Nephron progenitor cell (in vitro differentiated cells): ENCODE measurements at regions not wholly inside any gene's neighbourhood (a gene's known extent, or its start where the extent isn't known, plus 50 kb on each side); places are given as distances from the start of the nearest gene placed in this dataset.
"Not testable (repeated sequence)": the region's sequence is repeated elsewhere in the genome, so short reads cannot be mapped to it uniquely, and the experiment has no call there.

Experiments
- DNase-seq: peaks from one replicate; pipeline ENCODE4 v3.0.0; 2021
- H3K27ac Mint-ChIP-seq: 2 replicates; pipeline ENCODE4 v1.8.0; 2021; ENCODE audit warnings: mild to moderate bottlenecking, moderate library complexity, mixed read lengths
- H3K27me3 Mint-ChIP-seq: 2 replicates; pipeline ENCODE4 v1.8.0; 2021; ENCODE audit warnings: mild to moderate bottlenecking, low read depth, mixed read lengths; ENCODE audit not compliant: poor library complexity
- H3K36me3 Mint-ChIP-seq: 2 replicates; pipeline ENCODE4 v1.8.0; 2021; ENCODE audit warnings: low read depth, mixed read lengths
- H3K4me1 Mint-ChIP-seq: 2 replicates; pipeline ENCODE4 v1.8.0; 2021; ENCODE audit warnings: mixed read lengths
- H3K4me3 Mint-ChIP-seq: 2 replicates; pipeline ENCODE4 v1.8.0; 2021; ENCODE audit warnings: mild to moderate bottlenecking, moderate library complexity, mixed read lengths
- H3K9me3 Mint-ChIP-seq: 2 replicates; pipeline ENCODE4 v1.8.0; 2021; ENCODE audit warnings: mild to moderate bottlenecking, moderate library complexity, mixed read lengths
- TF ChIP-seq, protein P1 (sequence below): fragments of 200-600 bp; sonication (generic); IDR thresholded peaks from 2 replicates; pipeline ENCODE4 v1.5.0; 2021; ENCODE audit warnings: antibody characterized with exemption

DNA sequence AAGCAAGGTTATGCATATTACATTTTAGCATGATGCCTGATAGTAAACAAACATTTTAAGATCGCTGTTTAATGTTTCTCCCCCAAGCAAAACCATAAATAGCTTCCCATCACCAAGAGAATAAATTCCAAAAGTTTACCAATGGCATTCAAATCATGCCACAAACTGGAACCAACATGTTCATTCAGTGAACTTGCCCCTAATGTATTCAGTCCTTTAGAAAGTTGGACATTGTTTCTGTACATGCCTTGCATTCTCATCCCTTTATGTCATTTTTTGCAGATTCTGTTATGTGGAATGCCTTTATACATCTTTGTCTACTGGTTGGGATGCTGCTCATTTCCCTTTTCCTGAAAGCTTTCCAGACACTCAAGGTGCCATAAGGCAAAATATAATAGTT, 105.5 kb downstream of the PYDC2 start:
- Mint-ChIP-seq H3K9me3 (no peaks in the 10 kb centered on the region), H3K4me3 (no peak overlapping the region), H3K27ac (no peak overlapping the region), H3K27me3 (no peaks in the 10 kb centered on the region), H3K36me3 (no peaks in the 10 kb centered on the region), H3K4me1 (no peaks in the 10 kb centered on the region)
- DNase-seq: no peak
- TF ChIP-seq, protein P1, sequence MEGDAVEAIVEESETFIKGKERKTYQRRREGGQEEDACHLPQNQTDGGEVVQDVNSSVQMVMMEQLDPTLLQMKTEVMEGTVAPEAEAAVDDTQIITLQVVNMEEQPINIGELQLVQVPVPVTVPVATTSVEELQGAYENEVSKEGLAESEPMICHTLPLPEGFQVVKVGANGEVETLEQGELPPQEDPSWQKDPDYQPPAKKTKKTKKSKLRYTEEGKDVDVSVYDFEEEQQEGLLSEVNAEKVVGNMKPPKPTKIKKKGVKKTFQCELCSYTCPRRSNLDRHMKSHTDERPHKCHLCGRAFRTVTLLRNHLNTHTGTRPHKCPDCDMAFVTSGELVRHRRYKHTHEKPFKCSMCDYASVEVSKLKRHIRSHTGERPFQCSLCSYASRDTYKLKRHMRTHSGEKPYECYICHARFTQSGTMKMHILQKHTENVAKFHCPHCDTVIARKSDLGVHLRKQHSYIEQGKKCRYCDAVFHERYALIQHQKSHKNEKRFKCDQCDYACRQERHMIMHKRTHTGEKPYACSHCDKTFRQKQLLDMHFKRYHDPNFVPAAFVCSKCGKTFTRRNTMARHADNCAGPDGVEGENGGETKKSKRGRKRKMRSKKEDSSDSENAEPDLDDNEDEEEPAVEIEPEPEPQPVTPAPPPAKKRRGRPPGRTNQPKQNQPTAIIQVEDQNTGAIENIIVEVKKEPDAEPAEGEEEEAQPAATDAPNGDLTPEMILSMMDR: no peak

DNA sequence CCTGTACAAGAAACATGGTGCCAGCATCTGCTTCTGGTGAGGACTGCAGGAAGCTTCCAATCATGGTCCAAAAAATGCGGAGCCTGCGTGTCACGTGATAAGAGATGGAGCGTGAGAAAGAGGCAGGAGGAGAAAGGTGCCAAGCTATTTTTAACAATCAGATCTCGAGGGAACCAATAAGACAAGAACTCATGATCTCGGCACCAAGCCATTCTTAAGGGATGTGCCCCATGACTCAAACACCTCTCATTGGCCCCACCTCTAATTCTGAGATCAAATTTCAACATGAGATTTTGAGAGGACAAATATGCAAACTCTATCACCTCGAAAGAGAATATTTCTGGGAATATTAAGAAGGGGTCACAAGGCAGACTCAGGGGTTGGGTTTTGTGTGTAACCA, 107.2 kb downstream of the PYDC2 start:
- no peak for DNase-seq
- Mint-ChIP-seq H3K9me3 (no peaks in the 10 kb centered on the region), H3K27ac (no peak overlapping the region), H3K4me3 (no peak overlapping the region), H3K36me3 (no peaks in the 10 kb centered on the region), H3K27me3 (no peaks in the 10 kb centered on the region), H3K4me1 (no peaks in the 10 kb centered on the region)
- TF ChIP-seq, protein P1: no peak

DNA sequence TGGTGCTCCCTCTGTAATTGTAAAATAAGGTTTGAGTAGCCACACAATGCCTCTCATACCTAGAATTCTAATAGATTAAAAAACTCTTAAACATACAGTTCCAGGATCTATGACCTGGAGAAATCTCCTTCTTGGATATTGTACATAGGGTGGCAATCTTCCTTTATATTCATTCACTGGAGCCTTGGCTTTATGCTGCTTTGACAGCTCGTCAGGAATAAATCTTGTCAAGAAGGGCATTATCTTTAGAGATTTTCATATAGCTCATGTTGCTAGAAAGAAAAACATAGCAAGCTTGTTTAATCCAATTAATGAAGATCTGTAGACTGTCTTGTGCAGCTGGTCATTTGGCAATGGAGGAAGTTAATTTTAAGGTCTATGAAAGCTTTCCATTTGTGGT, 131.1 kb downstream of the PYDC2 start:
- TF ChIP-seq, protein P1: no peak
- H3K27ac Mint-ChIP-seq: no peak overlapping the region
- no peaks in the 10 kb centered on the region for H3K27me3 Mint-ChIP-seq
- no peaks in the 10 kb centered on the region for H3K9me3 Mint-ChIP-seq
- no peaks in the 10 kb centered on the region for H3K4me1 Mint-ChIP-seq
- no peak for DNase-seq
- no peaks in the 10 kb centered on the region for H3K36me3 Mint-ChIP-seq
- no peak overlapping the region for H3K4me3 Mint-ChIP-seq

DNA sequence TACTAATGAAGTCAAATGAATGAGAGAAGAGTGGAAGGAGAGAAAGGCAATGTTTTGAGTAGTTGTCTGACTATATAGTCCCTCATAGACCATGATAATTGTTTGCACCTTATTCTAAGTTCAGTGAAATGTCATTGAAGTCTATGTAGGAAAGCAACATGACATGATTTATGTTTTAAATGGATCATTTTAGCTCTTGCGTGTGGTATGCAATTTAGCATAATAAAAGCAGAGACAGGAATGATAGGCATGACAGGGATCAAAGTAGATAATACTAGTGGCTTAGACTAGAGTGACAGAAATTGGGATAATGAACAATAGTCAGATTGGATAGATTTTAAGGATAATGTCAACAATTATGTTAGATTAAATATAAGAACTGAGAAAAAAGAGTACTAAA, 132.5 kb downstream of the PYDC2 start:
- no peak for DNase-seq
- Mint-ChIP-seq H3K27ac (no peak overlapping the region), H3K4me3 (no peak overlapping the region), H3K4me1 (no peaks in the 10 kb centered on the region), H3K9me3 (no peaks in the 10 kb centered on the region), H3K36me3 (no peaks in the 10 kb centered on the region), H3K27me3 (no peaks in the 10 kb centered on the region)
- TF ChIP-seq, protein P1: no peak

DNA sequence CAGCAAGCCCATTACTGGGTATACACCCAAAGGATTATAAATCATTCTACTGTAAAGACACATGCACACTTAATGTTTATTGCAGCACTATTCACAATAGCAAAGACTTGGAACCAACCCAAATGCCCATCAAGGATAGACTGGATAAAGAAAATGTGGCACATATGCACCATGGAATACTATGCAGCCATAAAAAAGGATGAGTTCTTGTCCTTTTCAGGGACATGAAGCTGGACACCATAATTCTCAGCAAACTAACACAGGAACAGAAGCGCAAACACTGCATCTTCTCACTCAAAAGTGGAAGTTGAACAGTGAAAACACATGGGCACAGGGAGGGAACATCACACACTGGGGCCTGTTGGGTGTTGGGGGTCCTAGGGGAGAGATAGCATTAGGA, 154.5 kb downstream of the PYDC2 start:
- H3K4me1 Mint-ChIP-seq, H3K27me3 Mint-ChIP-seq, H3K4me3 Mint-ChIP-seq, H3K36me3 Mint-ChIP-seq, H3K27ac Mint-ChIP-seq, DNase-seq, H3K9me3 Mint-ChIP-seq: not testable (repeated sequence)

DNA sequence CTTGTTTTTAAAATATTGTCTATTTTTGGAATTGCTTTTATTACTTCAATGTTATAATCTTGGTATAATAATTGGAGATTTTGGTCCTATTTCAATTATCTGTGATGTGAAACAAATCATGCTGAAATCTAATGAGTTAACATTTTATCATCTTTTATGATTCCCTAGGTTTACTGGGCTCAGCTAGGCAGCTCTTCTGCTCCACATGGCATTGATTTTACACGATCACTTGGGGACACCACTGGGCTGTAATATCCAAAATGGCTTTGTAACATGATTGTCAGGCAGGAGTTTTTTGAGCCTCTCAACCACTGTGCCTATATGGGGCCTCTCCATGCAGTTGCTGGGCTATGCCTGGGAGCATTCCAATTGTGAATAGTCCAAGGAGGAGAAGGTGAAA, 163.3 kb downstream of the PYDC2 start:
- Mint-ChIP-seq H3K36me3 (no peaks in the 10 kb centered on the region), H3K27ac (no peak overlapping the region), H3K4me3 (no peak overlapping the region), H3K4me1 (no peaks in the 10 kb centered on the region), H3K27me3 (peaks cover 6% of the 10 kb centered on the region), H3K9me3 (no peaks in the 10 kb centered on the region)
- TF ChIP-seq, protein P1: no peak
- no peak for DNase-seq
